ENCODE measurements at regions not wholly inside any gene's neighbourhood (a gene's known extent, or its start where the extent isn't known, plus 50 kb on each side); places are given as distances from the start of the nearest gene placed in this dataset.
"Not testable (repeated sequence)": the region's sequence is repeated elsewhere in the genome, so short reads cannot be mapped to it uniquely, and the experiment has no call there.

GRCh38 chr16:58848662-58849002 lies 114.5 kb upstream of the GOT2 start:
- TF ChIP-seq ZFX (IDR thresholded peaks at IDR 0.05), result no peak
- TF ChIP-seq, protein P1, sequence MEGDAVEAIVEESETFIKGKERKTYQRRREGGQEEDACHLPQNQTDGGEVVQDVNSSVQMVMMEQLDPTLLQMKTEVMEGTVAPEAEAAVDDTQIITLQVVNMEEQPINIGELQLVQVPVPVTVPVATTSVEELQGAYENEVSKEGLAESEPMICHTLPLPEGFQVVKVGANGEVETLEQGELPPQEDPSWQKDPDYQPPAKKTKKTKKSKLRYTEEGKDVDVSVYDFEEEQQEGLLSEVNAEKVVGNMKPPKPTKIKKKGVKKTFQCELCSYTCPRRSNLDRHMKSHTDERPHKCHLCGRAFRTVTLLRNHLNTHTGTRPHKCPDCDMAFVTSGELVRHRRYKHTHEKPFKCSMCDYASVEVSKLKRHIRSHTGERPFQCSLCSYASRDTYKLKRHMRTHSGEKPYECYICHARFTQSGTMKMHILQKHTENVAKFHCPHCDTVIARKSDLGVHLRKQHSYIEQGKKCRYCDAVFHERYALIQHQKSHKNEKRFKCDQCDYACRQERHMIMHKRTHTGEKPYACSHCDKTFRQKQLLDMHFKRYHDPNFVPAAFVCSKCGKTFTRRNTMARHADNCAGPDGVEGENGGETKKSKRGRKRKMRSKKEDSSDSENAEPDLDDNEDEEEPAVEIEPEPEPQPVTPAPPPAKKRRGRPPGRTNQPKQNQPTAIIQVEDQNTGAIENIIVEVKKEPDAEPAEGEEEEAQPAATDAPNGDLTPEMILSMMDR (conservative IDR thresholded peaks at IDR 0.05), result no peak
- no peak overlapping the region for H3K27ac ChIP-seq

GRCh38 chr16:58847902-58848661 lies 114.0 kb upstream of the GOT2 start:
- TF ChIP-seq ZFX (IDR thresholded peaks at IDR 0.05), result no peak
- TF ChIP-seq, protein P1 (conservative IDR thresholded peaks at IDR 0.05), result no peak
- no peak overlapping the region for H3K27ac ChIP-seq

GRCh38 chr16:58846226-58846625 lies 112.1 kb upstream of the GOT2 start:
- not testable (repeated sequence) for H3K27ac ChIP-seq

DNA sequence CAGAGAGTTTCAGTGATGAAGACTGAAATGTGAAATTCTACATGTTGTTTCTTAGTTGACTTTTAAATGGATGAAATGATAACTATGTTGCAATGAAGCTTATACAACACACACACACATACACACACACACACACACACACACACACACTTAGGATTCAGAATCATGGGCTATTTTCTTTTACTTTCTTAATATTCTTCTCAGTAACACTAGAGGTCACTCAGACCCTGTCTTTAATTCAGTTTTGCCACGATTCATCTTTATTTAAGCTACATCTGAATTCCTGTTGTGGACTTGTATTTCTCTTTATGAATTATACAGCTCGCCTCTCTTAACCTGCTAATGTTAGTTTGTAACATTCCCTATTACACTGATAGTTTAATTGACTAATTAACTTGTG lies 109.6 kb upstream of the GOT2 start:
- no peak for TF ChIP-seq ZFX (IDR thresholded peaks at IDR 0.05)
- TF ChIP-seq, protein P1 (conservative IDR thresholded peaks at IDR 0.05), result peak; percentile 54
- no peak overlapping the region for H3K27ac ChIP-seq

DNA sequence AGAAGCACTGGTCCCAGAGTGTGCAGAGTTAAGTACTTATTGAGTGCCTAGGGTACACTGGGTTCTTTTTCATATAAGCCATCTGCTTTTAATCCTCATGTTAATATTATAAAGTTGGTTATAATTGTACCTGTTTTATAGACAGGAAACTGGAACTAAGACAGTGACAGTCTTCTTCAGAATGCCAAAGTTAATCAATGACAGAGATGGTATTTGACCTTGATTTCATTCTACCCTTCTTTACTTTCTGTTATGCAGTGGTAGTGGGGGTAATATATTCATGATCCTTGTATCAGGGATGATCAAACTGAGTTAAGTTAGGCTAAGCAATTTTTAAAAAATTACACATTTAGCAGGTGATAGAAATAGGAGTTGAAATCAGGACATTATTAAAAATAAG lies 108.6 kb upstream of the GOT2 start:
- no peak overlapping the region for H3K27ac ChIP-seq
- TF ChIP-seq ZFX (IDR thresholded peaks at IDR 0.05), result no peak
- TF ChIP-seq, protein P1 (conservative IDR thresholded peaks at IDR 0.05), result no peak

GRCh38 chr16:58842156-58842555 lies 108.0 kb upstream of the GOT2 start:
- TF ChIP-seq, protein P1 (conservative IDR thresholded peaks at IDR 0.05), result no peak
- TF ChIP-seq ZFX (IDR thresholded peaks at IDR 0.05), result no peak
- H3K27ac ChIP-seq, result no peak overlapping the region

- TF ChIP-seq ZFX (IDR thresholded peaks at IDR 0.05), result no peak
- TF ChIP-seq, protein P1 (conservative IDR thresholded peaks at IDR 0.05), result no peak
- H3K27ac ChIP-seq, result no peak overlapping the region
Measured at GRCh38 chr16:58837950-58838349, 103.8 kb upstream of the GOT2 start.

- TF ChIP-seq ZFX (IDR thresholded peaks at IDR 0.05), result no peak
- TF ChIP-seq, protein P1 (conservative IDR thresholded peaks at IDR 0.05), result no peak
Measured at GRCh38 chr16:58836427-58836826, 102.3 kb upstream of the GOT2 start.

More at GRCh38 chr16:58836427-58836826, 102.3 kb upstream of the GOT2 start:
- no peak overlapping the region for H3K27ac ChIP-seq
